VCaP (cell line): ENCODE measurements at regions not wholly inside any gene's neighbourhood (a gene's known extent, or its start where the extent isn't known, plus 50 kb on each side); places are given as distances from the start of the nearest gene placed in this dataset.

Source experiments
- H3K27ac ChIP-seq: fragments of 450-650 bp; 2 replicates; pipeline ENCODE4 v1.5.1; 2017
- TF ChIP-seq, protein P1 (sequence below): fragments of 450-650 bp; conservative IDR thresholded peaks from 2 replicates; pipeline ENCODE4 v1.5.1; 2017; ENCODE audit warnings: mild to moderate bottlenecking, moderate library complexity

DNA sequence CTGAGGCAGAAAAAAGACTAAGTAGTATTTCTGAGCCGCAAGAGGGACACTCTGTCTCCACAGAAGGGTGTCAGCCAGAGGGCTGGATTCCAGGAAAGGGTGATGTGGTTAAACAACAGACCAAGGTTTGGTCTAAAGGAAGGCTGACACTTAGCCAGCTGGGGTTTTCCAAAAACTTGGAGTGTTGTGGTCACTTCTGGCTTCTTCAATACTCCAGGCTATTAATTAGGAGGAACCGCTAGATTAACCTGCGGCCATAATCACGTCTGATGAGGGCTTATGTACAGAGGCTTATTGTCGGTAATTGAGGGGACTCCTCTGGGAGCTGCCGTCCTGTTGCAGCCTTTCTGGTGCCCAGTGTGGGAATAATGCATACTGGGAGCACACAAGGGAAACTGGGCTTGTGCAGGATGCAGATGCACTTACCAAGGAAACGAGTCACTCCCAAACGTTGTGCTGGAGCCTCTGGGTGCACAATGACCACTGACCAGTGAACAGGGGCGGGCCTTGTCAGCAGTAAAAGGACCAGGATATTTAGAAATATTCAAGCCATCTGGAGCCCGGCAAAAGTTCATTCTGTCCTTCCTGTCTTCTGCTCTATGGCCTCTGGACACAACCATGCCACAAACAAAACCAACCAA lies 70.2 kb upstream of the TUT7 start:
- TF ChIP-seq, protein P1, sequence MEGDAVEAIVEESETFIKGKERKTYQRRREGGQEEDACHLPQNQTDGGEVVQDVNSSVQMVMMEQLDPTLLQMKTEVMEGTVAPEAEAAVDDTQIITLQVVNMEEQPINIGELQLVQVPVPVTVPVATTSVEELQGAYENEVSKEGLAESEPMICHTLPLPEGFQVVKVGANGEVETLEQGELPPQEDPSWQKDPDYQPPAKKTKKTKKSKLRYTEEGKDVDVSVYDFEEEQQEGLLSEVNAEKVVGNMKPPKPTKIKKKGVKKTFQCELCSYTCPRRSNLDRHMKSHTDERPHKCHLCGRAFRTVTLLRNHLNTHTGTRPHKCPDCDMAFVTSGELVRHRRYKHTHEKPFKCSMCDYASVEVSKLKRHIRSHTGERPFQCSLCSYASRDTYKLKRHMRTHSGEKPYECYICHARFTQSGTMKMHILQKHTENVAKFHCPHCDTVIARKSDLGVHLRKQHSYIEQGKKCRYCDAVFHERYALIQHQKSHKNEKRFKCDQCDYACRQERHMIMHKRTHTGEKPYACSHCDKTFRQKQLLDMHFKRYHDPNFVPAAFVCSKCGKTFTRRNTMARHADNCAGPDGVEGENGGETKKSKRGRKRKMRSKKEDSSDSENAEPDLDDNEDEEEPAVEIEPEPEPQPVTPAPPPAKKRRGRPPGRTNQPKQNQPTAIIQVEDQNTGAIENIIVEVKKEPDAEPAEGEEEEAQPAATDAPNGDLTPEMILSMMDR, result no peak
- H3K27ac ChIP-seq, result no peak overlapping the region

DNA sequence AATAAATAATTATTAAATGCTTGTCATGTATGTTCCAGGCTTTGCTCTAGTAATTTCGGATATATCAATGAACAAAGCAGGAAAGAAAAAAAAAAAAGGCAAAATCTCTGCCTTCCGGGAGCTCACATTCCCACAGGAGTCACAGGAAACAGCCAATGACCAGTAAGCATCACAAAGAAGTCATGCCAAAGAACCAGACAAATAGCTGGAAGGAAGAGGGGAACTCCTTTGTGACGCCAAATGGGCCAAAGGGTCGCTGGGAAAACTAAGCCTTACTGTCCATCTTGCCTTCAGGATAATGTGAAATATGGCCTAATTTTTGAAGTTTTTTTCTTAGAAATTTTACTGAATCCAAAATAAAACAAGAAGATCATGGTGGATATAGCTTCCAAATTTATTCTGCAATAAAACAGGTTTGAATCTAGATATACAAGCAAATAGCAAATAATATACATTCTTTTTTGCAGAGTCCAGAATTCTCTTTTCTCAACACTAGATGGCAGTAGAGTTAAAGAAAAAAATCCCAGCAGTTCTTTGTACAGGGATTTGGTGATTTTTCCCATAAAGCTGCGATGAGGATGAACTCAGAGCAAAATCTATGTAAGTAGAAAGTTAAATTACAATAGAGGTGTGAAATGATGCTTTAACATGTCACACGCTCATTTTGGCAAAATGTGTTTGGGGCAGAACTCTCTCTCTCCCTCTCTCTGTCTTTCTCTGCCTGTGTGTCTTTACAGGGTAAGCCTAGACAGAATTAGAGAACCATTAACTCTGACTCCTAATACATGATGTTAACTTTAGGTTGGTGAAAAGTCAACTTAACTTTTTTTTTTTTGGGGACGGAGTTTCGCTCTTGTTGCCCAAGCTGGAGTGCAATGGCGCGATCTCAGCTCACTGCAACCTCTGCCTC lies 60.0 kb upstream of the TUT7 start:
- H3K27ac ChIP-seq, result no peak overlapping the region
- TF ChIP-seq, protein P1, result peak; percentile 78

DNA sequence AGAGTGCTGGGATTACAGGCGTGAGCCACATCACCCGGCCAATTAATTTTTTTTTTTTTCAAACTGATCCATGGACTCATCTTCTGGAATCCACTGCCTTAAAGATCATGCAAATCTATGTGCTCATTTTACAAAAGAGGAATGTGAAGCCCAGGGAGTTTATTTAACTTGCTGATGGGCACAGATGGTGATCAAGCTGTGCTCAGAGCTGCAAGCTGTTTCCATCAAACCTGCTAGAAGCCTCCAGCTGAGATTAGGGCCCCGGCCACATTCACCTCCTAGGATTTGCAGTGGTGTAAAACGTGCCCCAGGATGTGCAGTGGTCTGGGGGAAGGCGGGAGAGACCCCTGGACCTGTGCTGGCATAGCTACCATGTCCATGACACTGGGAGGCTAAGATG lies 56.1 kb upstream of the TUT7 start:
- TF ChIP-seq, protein P1, result no peak
- H3K27ac ChIP-seq, result no peak overlapping the region

DNA sequence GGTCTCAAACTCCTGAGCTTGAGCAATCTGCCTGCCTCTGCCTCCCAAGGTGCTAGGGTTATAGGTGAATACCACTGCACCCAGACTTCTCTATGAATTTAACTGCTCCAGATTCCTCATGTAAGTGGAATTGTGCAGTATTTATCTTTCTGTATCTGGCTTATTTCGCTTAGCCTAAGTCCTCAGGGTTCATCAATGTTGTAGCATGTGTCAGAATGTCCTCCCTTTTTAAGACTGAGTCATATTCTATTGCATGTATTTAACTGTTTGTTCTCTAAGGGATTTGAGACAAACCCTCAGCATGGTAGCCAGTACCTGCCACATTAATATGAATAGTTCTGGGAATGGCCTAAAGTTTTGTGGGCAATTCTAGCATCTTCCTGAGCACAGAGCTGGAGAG lies 53.9 kb upstream of the TUT7 start:
- TF ChIP-seq, protein P1, result no peak
- peak overlapping the region; percentile 96 for H3K27ac ChIP-seq

DNA sequence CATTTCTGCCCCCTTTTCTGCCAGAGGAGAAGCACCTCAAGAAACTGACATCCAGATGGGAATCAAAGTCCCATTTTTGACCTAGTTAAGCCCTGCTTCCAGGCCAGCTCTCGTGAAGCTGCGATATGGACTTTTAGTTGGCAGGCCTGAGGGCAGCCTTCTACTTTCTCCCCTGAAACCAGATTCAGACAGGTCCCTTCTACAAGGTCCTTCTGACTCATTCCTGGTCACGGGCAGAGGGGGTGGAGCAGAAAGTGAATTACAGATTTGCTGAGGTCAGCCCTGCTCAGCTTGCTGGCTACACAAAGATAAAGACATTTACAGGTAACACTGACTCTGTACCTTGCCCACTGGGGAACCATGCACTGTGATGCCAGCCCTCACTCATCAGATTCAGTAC lies 52.8 kb upstream of the TUT7 start:
- H3K27ac ChIP-seq, result peak overlapping the region; percentile 96
- TF ChIP-seq, protein P1, result no peak

DNA sequence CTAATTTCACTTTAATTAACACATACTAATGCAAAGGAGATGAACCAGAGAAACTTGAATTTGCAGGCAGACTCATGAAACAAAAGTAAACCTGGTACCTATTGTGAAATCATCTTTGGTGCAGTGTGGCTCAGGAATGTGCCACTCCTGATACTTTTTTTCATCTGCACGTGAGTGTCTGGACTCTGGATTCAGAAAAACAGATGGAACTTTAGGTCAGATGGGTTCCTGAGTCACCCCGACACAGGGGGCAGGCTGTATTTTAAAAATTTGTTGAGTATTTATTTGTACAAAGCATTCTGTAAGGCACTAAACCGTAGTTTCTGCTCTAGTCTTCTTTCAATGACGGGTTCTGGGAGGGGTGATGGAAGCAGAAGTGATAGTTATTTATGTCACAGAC lies 52.2 kb upstream of the TUT7 start:
- TF ChIP-seq, protein P1, result no peak
- H3K27ac ChIP-seq, result peak overlapping the region; percentile 96

DNA sequence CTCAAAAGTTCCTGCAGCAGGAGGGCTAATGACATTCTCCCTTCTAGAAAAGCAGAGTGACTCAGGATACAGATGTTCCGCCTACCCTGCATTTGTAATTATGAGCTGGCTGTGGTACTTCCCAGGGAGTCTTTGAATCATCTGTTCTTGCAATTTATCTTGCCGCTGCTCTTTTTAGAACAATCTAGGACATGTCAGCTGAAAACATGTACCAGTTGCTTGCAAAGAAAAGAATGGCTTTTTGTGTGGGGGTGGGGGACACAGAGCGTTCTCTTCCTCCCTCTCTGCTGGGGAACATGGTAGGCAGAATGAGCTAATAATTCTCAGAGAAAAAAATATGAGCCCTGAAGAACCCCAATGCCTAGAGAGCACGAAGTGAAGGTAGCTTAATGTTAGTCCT lies 51.7 kb upstream of the TUT7 start:
- TF ChIP-seq, protein P1, result no peak
- peak overlapping the region; percentile 96 for H3K27ac ChIP-seq
